ENCODE measurements at regions not wholly inside any gene's neighbourhood (a gene's known extent, or its start where the extent isn't known, plus 50 kb on each side); places are given as distances from the start of the nearest gene placed in this dataset.

- TF ChIP-seq TAF1 (IDR thresholded peaks at IDR 0.05; ENCODE audit: borderline replicate concordance, insufficient read depth, low read length): no peak
Measured at GRCh38 chr2:5913711-5914395, 221.7 kb downstream of the SOX11 start.

GRCh38 chr2:5914811-5915611 lies 222.8 kb downstream of the SOX11 start:
- TF ChIP-seq POLR2AphosphoS5 (IDR thresholded peaks at IDR 0.05; ENCODE audit: low read depth, low read length) (no peak), TAF1 (IDR thresholded peaks at IDR 0.05; ENCODE audit: borderline replicate concordance, insufficient read depth, low read length) (no peak), FOXP2 (optimal IDR thresholded peaks at IDR 0.05; ENCODE audit: borderline replicate concordance, extremely low read depth, extremely low read length, insufficient read depth) (no peak), REST (IDR thresholded peaks at IDR 0.05; ENCODE audit: insufficient read depth in 1 of 2, low read depth in 2 of 2, low read length in 2 of 2) (no peak), SIN3A (IDR thresholded peaks at IDR 0.05; ENCODE audit: borderline replicate concordance, insufficient read depth, low read length) (no peak)

- no peak for TF ChIP-seq FOXP2 (optimal IDR thresholded peaks at IDR 0.05; ENCODE audit: borderline replicate concordance, extremely low read depth, extremely low read length, insufficient read depth)
- no peak for TF ChIP-seq POLR2AphosphoS5 (IDR thresholded peaks at IDR 0.05; ENCODE audit: low read depth, low read length)
- TF ChIP-seq SIN3A (IDR thresholded peaks at IDR 0.05; ENCODE audit: borderline replicate concordance, insufficient read depth, low read length): no peak
- TF ChIP-seq REST (IDR thresholded peaks at IDR 0.05; ENCODE audit: insufficient read depth in 1 of 2, low read depth in 2 of 2, low read length in 2 of 2): no peak
- no peak for TF ChIP-seq TAF1 (IDR thresholded peaks at IDR 0.05; ENCODE audit: borderline replicate concordance, insufficient read depth, low read length)
Measured at GRCh38 chr2:5915881-5916310, 223.7 kb downstream of the SOX11 start.

GRCh38 chr2:5921081-5921642 lies 229.0 kb downstream of the SOX11 start:
- TF ChIP-seq POLR2AphosphoS5 (IDR thresholded peaks at IDR 0.05; ENCODE audit: low read depth, low read length) (no peak), SIN3A (IDR thresholded peaks at IDR 0.05; ENCODE audit: borderline replicate concordance, insufficient read depth, low read length) (no peak), REST (IDR thresholded peaks at IDR 0.05; ENCODE audit: insufficient read depth in 1 of 2, low read depth in 2 of 2, low read length in 2 of 2) (no peak), TAF1 (IDR thresholded peaks at IDR 0.05; ENCODE audit: borderline replicate concordance, insufficient read depth, low read length) (no peak), FOXP2 (optimal IDR thresholded peaks at IDR 0.05; ENCODE audit: borderline replicate concordance, extremely low read depth, extremely low read length, insufficient read depth) (no peak)

GRCh38 chr2:5923957-5924945 lies 232.1 kb downstream of the SOX11 start:
- no peak for TF ChIP-seq POLR2AphosphoS5 (IDR thresholded peaks at IDR 0.05; ENCODE audit: low read depth, low read length)
- TF ChIP-seq FOXP2 (optimal IDR thresholded peaks at IDR 0.05; ENCODE audit: borderline replicate concordance, extremely low read depth, extremely low read length, insufficient read depth): no peak
- TF ChIP-seq TAF1 (IDR thresholded peaks at IDR 0.05; ENCODE audit: borderline replicate concordance, insufficient read depth, low read length): no peak
- no peak for TF ChIP-seq SIN3A (IDR thresholded peaks at IDR 0.05; ENCODE audit: borderline replicate concordance, insufficient read depth, low read length)
- no peak for TF ChIP-seq REST (IDR thresholded peaks at IDR 0.05; ENCODE audit: insufficient read depth in 1 of 2, low read depth in 2 of 2, low read length in 2 of 2)

Measured in PFSK-1 (cell line).